ENCODE measurements at regions not wholly inside any gene's neighbourhood (a gene's known extent, or its start where the extent isn't known, plus 50 kb on each side); places are given as distances from the start of the nearest gene placed in this dataset.

DNA sequence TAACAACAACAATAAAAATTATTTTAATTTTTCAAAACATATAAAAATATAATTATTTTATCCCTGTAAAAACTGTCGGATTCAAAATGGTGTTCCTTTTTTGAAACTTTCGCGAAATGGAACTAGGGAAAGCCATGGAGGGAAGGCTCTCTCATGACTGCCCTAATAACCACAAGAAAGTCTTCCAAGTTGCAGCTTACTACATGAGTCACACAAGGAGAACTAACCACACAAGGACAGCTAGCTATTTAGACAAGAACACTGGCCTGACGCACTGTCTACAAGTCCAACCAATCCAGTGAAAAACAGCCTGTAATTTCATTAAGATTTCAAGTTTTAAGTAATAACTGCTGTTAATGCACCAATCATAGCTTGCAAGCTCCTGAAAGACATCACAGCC lies 319.2 kb upstream of the PCDH9 start:
- TF ChIP-seq, protein P1, sequence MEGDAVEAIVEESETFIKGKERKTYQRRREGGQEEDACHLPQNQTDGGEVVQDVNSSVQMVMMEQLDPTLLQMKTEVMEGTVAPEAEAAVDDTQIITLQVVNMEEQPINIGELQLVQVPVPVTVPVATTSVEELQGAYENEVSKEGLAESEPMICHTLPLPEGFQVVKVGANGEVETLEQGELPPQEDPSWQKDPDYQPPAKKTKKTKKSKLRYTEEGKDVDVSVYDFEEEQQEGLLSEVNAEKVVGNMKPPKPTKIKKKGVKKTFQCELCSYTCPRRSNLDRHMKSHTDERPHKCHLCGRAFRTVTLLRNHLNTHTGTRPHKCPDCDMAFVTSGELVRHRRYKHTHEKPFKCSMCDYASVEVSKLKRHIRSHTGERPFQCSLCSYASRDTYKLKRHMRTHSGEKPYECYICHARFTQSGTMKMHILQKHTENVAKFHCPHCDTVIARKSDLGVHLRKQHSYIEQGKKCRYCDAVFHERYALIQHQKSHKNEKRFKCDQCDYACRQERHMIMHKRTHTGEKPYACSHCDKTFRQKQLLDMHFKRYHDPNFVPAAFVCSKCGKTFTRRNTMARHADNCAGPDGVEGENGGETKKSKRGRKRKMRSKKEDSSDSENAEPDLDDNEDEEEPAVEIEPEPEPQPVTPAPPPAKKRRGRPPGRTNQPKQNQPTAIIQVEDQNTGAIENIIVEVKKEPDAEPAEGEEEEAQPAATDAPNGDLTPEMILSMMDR (IDR thresholded peaks at IDR 0.05) = no peak
- TF ChIP-seq POLR2A (IDR thresholded peaks at IDR 0.05) = no peak

All from sigmoid colon (tissue), 3 donors.